Cardiac fibroblast (primary cell): ENCODE measurements at regions not wholly inside any gene's neighbourhood (a gene's known extent, or its start where the extent isn't known, plus 50 kb on each side); places are given as distances from the start of the nearest gene placed in this dataset.
A peak's percentile ranks its signal among the peaks of the same experiment; 100 is the strongest.

Source experiments
- DNase-seq, 2 donors: peaks; one replicate each; pipeline versions ENCODE4 v3.0.0 to v3.0.0-alpha.2; 2010; ENCODE audit warnings: low read depth in 2 of 2
- H3K4me3 ChIP-seq, 2 donors: replicated peaks in 1 of 2; 1 replicate in 1 of 2; 2 replicates in 1 of 2; pipeline ENCODE4 v1.5.1; 2011; ENCODE audit warnings: low read depth in 2 of 2, low read length in 2 of 2, mild to moderate bottlenecking in 2 of 2, moderate library complexity in 1 of 2
- CTCF ChIP-seq: IDR thresholded peaks from one replicate; pipeline ENCODE4 v1.5.1; 2011; ENCODE audit warnings: low read depth, mild to moderate bottlenecking, low read length, inconsistent platforms

- no peak for TF ChIP-seq CTCF
- H3K4me3 ChIP-seq = no peak overlapping the region
- no peak for DNase-seq
These were observed 239.1 kb upstream of the HTR2A start for GRCh38 chr13:47135800-47136503.

GRCh38 chr13:47134939-47135489, 238.2 kb upstream of the HTR2A start:
- no peak for TF ChIP-seq CTCF
- DNase-seq = no peak
- H3K4me3 ChIP-seq = no peak overlapping the region

- peak in 1 of 2 donors; percentile 5 for DNase-seq
- no peak overlapping the region for H3K4me3 ChIP-seq
- TF ChIP-seq CTCF = no peak
These were observed 236.2 kb upstream of the HTR2A start for GRCh38 chr13:47133011-47133445.

- no peak for TF ChIP-seq CTCF
- no peak overlapping the region for H3K4me3 ChIP-seq
- DNase-seq = no peak
These were observed 232.6 kb upstream of the HTR2A start for GRCh38 chr13:47129461-47129860.

- peak; percentile 31 to 54 for DNase-seq
- TF ChIP-seq CTCF = peak; percentile 15
- H3K4me3 ChIP-seq = no peak overlapping the region
These were observed 229.6 kb upstream of the HTR2A start for GRCh38 chr13:47126432-47126831.

- TF ChIP-seq CTCF = no peak
- no peak overlapping the region for H3K4me3 ChIP-seq
- no peak for DNase-seq
These were observed 224.4 kb upstream of the HTR2A start for GRCh38 chr13:47121092-47121763.
